ENCODE measurements at regions not wholly inside any gene's neighbourhood (a gene's known extent, or its start where the extent isn't known, plus 50 kb on each side); places are given as distances from the start of the nearest gene placed in this dataset.
"Not testable (repeated sequence)": the region's sequence is repeated elsewhere in the genome, so short reads cannot be mapped to it uniquely, and the experiment has no call there.

DNA sequence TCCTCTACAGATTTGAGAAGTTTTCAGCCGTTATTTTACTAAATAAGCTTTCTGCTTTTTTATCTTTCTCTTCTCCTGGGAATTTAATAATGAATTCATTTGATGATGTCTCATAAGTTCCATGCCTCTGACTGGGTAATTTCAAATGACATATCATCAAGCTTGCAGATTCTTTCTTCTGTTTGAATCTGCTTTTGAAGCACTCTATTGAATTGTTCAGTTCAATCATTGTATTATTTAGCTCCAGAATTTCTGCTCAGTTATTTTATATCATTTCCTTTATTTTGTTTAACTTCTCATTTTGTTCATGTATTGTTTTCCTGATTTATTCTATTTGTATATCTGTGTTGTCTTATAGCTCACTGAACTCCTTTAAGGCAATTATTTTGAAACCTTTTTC, 196.9 kb upstream of the CNTNAP2 start:
- no peak for DNase-seq (ENCODE audit: low read depth)

- DNase-seq (ENCODE audit: low read depth), result no peak
Observed at GRCh38 chr7:145916776-145917175, 199.8 kb upstream of the CNTNAP2 start.

- no peak for DNase-seq (ENCODE audit: low read depth)
Observed at GRCh38 chr7:145915679-145916078, 200.9 kb upstream of the CNTNAP2 start.

DNA sequence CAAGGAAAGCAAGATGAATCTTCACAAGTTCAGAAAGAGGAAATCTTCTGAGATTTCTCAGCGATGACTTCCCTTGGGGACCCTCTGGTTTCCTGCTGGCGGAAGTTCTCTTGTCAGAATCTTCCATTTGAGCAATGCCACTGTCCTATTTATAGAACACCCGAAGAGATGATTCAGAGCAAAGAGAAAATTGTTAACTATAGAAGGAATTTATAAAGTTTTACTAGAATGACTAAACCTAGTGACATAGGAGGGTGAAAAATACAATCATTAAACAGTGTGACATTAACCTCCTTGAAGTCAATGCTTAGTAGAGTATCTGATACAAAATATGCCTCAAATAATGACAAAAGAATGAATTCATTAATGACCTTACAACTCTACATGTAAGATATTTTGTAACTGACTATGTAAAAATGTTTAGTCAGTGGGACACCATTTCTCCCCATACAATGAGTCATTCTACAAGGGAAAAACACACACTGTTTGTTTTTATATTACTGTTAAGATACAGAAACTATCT, 206.5 kb upstream of the CNTNAP2 start:
- peak; percentile 47 for DNase-seq (ENCODE audit: low read depth)

- DNase-seq (ENCODE audit: low read depth), result no peak
Observed at GRCh38 chr7:145903658-145904057, 212.9 kb upstream of the CNTNAP2 start.

DNA sequence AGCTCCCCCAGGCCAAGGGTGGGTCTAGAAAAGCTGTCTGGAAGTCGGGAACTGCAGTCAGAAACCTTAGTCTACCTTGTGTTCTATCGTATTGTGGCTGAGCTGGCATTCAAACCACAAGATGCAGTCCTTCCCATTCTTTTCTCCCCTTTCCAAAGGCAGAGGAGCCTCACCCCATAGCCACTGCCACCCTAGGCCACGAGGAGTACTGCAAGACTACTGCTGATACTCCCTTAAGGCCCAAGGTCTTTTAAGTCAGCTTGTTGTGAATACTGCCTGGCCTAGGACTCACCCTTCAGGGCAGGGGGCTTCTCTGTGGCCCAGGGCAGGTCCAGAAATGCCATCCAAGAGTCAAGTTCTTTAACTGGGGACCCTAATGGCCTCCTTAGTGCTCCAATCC, 214.5 kb upstream of the CNTNAP2 start:
- DNase-seq (ENCODE audit: low read depth), result no peak

- DNase-seq (ENCODE audit: low read depth), result no peak
Observed at GRCh38 chr7:145899938-145900337, 216.7 kb upstream of the CNTNAP2 start.

DNA sequence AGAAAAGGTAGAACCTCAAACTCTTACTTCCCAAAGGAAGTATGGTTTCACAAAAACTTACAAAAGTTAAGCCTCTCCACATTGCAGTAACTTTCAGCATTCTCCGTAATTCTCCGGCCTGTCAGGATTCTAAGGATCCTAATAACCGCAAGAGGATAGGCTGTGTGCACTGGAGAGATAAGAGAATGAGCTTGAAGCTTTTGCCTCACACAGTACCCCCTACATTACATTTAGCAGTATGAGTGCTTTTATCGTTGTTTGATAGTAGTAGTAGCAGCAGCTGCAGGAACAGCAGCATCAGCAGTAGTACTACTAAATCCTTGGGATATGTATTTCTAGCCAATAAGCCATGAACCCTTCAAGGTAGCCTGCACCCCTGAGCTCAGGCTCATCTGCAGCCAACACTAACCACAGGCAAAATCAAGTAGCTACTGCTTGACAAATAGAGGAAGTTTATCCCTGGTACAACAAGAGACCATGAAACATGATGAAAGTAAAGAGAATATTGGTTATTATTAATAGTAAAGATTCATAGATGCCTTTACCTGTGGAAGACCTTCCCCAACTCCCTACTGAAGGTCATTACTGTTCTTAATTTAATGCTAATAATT, 222.6 kb upstream of the CNTNAP2 start:
- no peak for DNase-seq (ENCODE audit: low read depth)

- DNase-seq (ENCODE audit: low read depth), result peak; percentile 7
Observed at GRCh38 chr7:145884716-145885514, 231.7 kb upstream of the CNTNAP2 start.

DNA sequence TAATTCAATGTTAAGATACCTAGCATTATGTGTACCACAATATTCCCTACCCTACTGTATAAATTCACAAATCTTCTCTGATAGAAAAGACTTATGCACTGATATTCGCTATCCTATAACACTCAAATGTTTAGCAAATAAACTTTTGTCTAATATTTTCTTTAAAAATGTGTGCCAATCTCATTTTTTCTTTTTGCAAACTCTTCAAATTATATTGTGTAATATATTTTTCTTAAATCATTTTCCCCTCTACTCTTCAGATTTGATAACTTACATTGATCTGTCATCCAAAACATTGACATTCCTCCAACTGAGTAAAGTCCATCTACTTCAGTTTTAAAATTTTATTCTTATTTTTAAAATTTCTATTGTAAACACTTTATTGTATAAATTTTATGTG, 240.2 kb upstream of the CNTNAP2 start:
- no peak for DNase-seq (ENCODE audit: low read depth)

DNA sequence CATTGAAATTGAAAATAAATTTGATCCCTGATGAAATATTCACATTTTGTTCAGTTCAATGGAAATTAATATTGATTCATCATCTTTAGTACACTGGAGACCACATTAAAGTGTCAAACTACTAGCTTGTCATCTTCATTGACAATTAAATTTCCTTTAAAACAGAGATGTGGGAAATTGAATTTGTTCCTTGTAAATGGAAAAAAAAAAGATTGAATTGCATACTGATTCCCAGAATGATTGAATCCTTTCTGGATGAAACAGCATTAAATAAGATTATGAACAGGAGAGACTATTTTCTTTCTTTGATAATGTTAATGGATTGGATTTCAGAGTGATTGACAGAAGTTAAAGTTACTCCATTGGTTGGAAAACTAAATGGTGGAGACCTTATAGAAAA, 241.3 kb upstream of the CNTNAP2 start:
- DNase-seq (ENCODE audit: low read depth), result no peak

- no peak for DNase-seq (ENCODE audit: low read depth)
Observed at GRCh38 chr7:145868935-145869334, 247.7 kb upstream of the CNTNAP2 start.

- DNase-seq (ENCODE audit: low read depth), result no peak
Observed at GRCh38 chr7:145862212-145862611, 254.4 kb upstream of the CNTNAP2 start.

- no peak for DNase-seq (ENCODE audit: low read depth)
Observed at GRCh38 chr7:145860809-145861208, 255.8 kb upstream of the CNTNAP2 start.

- no peak for DNase-seq (ENCODE audit: low read depth)
Observed at GRCh38 chr7:145850636-145851035, 266.0 kb upstream of the CNTNAP2 start.

- DNase-seq (ENCODE audit: low read depth), result peak; percentile 9
Observed at GRCh38 chr7:145848691-145849090, 267.9 kb upstream of the CNTNAP2 start.

DNA sequence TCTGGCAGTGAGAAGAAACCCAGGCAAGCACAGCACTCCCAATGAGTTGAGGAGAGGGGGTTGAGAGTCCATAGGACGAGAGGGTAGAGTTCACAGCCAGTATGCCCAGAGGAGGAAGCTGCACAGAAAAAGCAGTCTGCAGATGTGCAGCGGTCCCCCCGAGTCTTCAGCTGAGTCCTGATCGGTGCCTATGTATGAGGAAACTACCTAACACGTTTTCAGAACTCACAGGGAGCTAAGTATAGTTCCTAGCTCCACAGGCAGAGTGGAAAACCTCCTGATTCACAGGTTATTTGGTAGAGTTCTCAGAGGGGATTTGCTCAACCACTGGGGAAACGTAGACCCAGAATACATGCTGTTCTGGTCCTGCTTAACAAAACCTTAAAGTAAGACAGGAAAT, 271.3 kb upstream of the CNTNAP2 start:
- no peak for DNase-seq (ENCODE audit: low read depth)

DNA sequence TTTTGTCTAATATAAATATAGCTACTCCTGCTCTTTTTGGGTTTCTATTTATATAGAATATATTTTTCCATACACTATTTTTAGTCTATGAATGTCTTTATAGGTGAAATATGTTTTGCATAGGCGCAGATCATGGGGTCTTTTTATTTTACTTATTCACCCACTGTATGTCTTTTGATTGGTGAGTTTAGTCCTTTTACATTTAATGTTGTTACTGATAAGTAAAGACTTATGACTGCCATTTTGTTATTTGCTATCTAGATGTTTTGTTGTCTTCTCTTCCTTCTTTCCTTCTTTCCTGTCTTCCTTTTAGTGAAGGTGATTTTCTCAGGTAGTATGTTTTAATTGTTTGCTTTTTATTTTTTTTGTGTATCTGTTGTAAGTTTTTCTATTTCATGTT, 276.8 kb upstream of the CNTNAP2 start:
- DNase-seq (ENCODE audit: low read depth), result no peak

DNA sequence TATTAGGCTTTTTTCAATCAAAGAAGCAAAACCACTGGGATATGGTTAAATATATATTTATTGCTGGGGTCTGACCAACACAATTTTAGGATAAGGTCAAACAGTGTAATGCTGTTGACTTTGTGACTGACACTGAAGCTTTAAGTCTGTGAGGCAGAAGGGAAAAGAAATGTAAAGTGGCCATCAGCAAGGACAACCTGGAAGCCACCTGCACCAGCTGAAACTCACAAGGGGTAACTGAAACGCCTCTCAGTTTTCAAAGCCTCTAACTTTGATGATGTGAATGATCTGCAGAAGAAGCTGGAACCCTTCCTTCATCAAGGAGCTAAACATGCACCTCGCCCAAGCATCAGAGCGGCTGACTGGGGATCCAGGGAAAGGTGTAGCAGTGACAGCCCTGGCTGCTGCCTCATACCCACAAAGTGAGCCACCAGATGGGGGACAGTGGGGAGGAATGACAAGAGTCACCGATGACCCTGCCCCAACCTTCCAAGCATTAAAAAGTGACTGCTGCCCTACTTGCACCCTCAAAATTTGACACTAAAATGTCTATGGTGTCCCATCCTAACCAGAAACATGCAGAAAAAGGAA, 284.9 kb upstream of the CNTNAP2 start:
- DNase-seq (ENCODE audit: low read depth), result no peak

DNA sequence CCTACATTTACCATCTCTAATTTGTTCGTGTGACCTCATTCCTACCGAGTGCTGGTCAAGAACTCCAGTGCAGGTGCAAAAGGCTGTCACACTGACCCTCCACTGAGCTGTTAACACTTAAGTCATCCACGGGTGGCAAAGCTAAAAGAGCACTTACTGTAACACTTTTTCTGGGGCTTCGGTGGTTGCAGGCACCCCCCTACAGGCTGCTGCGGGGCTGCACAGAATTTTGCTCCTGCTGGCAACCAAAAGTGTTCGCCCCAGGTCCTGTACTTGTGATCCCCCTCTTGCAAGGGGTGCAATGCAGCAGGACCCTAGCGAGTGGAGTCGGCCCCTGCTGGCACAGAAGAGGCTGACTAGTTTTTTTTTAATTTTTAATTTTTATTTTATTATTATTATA, 298.9 kb upstream of the CNTNAP2 start:
- no peak for DNase-seq (ENCODE audit: low read depth)

DNA sequence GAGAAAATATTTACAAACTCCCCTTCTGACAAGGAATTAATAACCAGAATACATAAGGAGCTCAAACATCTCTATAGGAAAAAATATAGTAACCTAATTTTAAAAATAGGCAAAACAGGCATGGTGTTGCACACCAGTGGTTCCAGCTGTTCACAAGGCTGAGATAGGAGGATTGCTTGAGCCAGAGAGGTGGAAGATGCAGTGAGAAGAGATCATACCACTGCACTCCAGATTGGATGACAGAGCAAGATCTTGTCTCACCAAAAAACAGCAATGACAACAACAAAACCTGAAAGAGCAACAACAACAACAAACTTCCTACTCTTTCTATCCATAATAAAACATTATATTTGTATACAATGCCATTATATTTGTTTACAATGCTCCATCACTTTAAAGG, 304.4 kb upstream of the CNTNAP2 start:
- DNase-seq (ENCODE audit: low read depth), result no peak

- not testable (repeated sequence) for DNase-seq (ENCODE audit: low read depth)
Observed at GRCh38 chr7:145805496-145805895, 311.1 kb upstream of the CNTNAP2 start.

DNA sequence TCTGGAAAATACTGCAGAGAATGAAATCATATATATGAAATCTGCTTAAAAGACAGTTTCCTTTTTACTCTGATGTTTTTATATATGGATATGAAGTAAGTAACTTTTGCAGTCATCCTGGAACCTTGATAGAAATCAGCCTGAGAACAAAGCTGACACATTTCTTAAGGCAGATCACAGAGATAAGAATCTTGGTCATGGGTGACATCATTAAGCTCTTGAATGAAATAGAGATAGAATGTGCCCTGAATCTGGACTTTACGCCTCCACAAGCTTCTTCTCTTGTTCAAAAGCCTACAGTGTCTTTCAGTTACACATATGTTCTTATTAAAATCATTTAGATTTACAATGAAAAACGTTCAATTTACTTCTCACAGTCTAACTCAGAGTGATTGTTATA, 319.1 kb upstream of the CNTNAP2 start:
- no peak for DNase-seq (ENCODE audit: low read depth)

Measured in stromal cell of bone marrow (primary cell).